GM12864 (cell line): ENCODE measurements at regions not wholly inside any gene's neighbourhood (a gene's known extent, or its start where the extent isn't known, plus 50 kb on each side); places are given as distances from the start of the nearest gene placed in this dataset.

Source experiments
- DNase-seq: peaks from one replicate; pipeline ENCODE4 v3.0.0-alpha.2; 2011; ENCODE audit warnings: low read depth
- H3K4me3 ChIP-seq: 2 replicates; pipeline ENCODE4 v1.5.1; 2011; ENCODE audit warnings: mild to moderate bottlenecking, low read depth, low read length, control low read depth
- TF ChIP-seq, protein P1 (sequence below): IDR thresholded peaks from 2 replicates; pipeline ENCODE4 v1.5.1; 2011; ENCODE audit warnings: low read depth, mild to moderate bottlenecking, moderate library complexity, low read length, control low read depth, inconsistent platforms; ENCODE audit errors: missing control alignments

DNA sequence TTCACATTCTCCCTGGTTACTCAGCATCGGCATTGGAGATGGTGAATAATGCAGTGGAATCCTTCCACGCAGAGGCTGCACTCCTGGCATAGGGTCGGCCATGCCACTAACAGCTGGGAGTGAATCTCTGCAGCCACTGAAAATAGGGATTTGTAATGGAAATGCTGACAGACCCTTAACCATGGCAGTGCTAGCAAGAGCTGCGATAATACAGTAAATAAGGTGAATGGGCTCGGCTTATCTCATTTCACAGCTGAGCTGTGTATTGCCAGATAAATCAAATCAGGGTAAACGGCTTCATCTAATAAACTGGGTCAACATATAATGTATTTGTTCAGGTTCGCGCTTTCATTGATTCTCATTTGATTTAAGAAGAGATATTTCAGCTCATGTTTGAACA lies 156.8 kb downstream of the SLC35B3 start:
- DNase-seq: no peak
- TF ChIP-seq, protein P1, sequence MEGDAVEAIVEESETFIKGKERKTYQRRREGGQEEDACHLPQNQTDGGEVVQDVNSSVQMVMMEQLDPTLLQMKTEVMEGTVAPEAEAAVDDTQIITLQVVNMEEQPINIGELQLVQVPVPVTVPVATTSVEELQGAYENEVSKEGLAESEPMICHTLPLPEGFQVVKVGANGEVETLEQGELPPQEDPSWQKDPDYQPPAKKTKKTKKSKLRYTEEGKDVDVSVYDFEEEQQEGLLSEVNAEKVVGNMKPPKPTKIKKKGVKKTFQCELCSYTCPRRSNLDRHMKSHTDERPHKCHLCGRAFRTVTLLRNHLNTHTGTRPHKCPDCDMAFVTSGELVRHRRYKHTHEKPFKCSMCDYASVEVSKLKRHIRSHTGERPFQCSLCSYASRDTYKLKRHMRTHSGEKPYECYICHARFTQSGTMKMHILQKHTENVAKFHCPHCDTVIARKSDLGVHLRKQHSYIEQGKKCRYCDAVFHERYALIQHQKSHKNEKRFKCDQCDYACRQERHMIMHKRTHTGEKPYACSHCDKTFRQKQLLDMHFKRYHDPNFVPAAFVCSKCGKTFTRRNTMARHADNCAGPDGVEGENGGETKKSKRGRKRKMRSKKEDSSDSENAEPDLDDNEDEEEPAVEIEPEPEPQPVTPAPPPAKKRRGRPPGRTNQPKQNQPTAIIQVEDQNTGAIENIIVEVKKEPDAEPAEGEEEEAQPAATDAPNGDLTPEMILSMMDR: no peak
- no peak overlapping the region for H3K4me3 ChIP-seq

DNA sequence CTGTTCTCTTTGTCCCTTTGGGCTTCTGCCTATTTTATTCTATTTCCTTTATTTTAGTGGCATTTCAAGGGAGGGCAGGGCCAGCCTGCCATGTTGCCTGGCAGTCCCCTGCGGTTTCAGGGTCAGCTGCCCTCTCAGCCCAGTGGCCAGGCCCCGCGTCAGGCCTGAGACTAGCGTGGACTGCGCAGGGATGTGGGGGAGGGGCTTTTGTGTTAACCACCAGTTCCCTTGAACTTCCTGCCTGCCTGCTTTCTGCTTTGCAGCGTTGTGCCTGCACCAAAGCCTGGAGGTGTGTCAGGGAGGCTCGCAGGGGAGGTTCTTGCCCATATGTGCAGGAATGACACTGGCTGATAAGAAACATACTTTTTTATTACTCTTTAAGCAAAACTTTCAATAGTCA lies 157.6 kb downstream of the SLC35B3 start:
- DNase-seq: no peak
- TF ChIP-seq, protein P1: no peak

DNA sequence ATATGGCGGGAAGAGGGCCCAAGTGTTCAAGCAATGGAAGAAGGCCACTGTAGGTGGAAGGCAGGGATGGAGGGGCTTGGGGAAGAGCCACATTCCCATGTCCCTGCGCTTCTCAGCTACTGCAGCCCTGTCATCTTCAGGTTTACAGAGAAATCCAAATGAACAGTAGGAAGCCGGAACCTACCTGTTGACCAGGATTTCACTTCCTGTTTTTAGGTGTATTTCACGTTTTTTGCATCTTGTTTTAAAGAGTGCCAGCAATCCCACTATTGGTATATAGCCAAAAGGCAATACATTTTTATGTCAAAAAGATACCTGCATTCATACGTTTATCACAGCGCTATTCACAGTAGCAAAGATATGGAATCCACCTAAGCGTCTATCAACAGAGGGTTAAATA lies 159.2 kb downstream of the SLC35B3 start:
- no peak for DNase-seq
- TF ChIP-seq, protein P1: no peak
- H3K4me3 ChIP-seq: no peak overlapping the region

More for the DNA sequence above, 157.6 kb downstream of the SLC35B3 start:
- no peak overlapping the region for H3K4me3 ChIP-seq

DNA sequence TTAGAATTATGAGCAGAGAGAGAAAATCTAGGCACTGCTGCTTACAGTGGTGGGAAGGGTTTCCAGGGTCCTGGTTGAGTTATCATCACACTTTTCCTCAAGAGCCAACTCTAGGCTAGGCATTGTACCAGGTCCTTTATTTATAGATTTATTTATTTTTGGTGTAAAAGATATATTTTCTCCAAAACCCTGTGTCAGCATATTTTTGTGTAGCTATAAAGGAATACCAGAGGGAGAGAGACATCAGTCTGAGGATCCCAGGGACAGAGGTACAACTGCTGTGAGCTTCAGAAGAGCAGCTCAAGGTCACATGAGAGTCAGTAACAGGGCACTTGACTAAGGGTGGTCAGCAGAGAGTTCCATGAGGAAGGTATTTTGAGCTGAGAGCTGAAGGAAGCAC lies 159.7 kb downstream of the SLC35B3 start:
- no peak for DNase-seq
- no peak overlapping the region for H3K4me3 ChIP-seq
- TF ChIP-seq, protein P1: no peak

DNA sequence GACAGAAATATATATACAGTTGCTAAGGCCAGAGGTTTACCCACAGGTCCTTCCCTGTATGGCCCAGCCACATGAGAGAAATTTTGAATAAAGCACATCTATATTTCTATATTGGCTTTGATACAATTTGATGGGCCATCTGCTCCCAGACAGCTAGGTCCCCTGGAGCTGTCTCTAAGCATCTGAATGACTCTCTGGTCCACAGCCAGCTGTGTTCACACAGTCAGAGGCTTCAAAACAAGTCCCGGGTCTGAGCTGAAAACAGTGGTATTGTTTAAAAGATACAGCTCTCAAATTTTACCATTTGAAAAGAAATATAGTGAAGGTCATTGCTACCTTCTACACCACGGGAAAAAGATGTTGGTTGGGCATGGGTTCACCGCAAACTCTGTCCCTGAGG lies 161.1 kb downstream of the SLC35B3 start:
- DNase-seq: no peak
- TF ChIP-seq, protein P1: no peak
- no peak overlapping the region for H3K4me3 ChIP-seq

DNA sequence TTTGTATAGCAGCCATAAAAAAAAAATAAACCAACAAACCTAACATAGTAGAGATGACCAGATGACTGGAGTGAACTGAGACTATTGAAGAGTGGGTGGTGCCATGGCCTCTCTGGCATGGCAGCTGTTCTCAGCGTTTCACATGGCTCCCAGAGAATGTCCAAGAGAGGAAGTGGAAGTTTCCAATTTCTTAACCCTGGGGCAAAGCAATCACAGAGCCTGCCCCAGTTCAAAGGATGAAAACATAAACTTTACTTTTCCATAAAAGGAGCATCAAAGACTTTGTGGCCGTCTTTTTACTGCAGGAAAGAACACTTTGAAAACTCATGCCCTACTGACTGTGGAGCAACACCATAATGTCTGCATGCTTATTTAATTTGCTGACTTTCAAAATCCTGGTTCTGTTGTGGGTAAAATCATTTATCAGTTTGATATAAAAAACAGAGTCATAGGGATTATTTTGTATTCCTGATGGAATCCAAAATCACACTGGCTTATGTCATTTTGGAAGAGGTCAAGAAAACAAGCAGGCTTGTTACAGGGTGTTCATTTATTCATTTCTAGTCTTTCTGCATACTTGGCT lies 165.4 kb downstream of the SLC35B3 start:
- no peak overlapping the region for H3K4me3 ChIP-seq
- TF ChIP-seq, protein P1: no peak
- no peak for DNase-seq

DNA sequence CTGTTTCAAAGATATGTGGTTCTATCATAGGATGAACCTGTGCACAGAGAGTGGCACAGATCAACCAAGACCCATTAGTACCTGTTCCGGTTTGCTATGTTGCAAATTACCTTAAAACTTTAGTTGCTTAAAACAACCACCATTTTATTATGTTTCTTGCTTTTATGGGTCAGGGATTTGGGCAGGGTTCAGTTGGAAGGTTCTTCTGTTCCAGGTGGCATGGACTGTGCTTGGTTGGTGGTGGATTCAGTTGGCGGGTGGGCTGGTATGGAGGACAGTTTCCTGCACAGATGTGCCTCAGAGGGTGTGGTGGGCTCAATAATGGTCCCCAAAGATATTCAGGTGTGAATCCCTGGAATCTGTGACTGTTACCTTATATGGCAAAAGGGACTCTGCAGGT lies 166.3 kb downstream of the SLC35B3 start:
- no peak for DNase-seq
- TF ChIP-seq, protein P1: no peak
- H3K4me3 ChIP-seq: no peak overlapping the region
